K562 (cell line): ENCODE measurements at regions not wholly inside any gene's neighbourhood (a gene's known extent, or its start where the extent isn't known, plus 50 kb on each side); places are given as distances from the start of the nearest gene placed in this dataset.
A peak's percentile ranks its signal among the peaks of the same experiment; 100 is the strongest.

Source experiments
- ATAC-seq: fragments of 200-7000 bp; cut with Tn5 transposase; 3 replicates; pipeline ENCODE4 v1.9.1; 2020; ENCODE audit warnings: moderate library complexity
- BruUV-seq: library from RNA; stranded (reverse); fragments of 400-500 nt; replicated peaks from 2 replicates; lab custom pipeline; 2021; lab: Mats Ljungman, UMichigan
- CTCF ChIA-PET: fragments of 300-600 bp; formaldehyde crosslinking; extraction: SDS; loops from one replicate; lab custom pipeline; 2021; ENCODE audit warnings: low intra/inter-chr PET ratio; lab: Yijun Ruan, JAX
- POLR2A ChIA-PET: fragments of 300-600, 350-650 bp; sonication (Branson Sonifier 250); formaldehyde crosslinking; extraction: SDS; loops from one replicate; lab custom pipeline; 2021; ENCODE audit warnings: antibody characterized with exemption, inconsistent platforms; lab: Yijun Ruan, JAX
- DNase-seq, 4 experiments: peaks; one replicate each; pipeline versions ENCODE4 v3.0.0 to v3.0.0-alpha.2; 2011 to 2018; ENCODE audit warnings: low spot score in 3 of 4, mixed read lengths in 3 of 4; ENCODE audit errors: extremely low read depth in 1 of 4
- FAIRE-seq: peaks from 2 replicates; lab custom pipeline; 2011; peaks lifted over from hg19 to GRCh38; lab: Jason Lieb, UNC
- H2AFZ ChIP-seq: 2 replicates; pipeline ENCODE4 v1.6.0; 2011; ENCODE audit warnings: low read depth, low read length, control low read depth, inconsistent platforms
- H3K27ac ChIP-seq: fragments of 200-600 bp; 3 replicates; pipeline ENCODE4 v1.8.0; 2011; ENCODE audit warnings: low read depth, mild to moderate bottlenecking, control low read depth, inconsistent platforms, low read length, moderate library complexity, mixed read lengths; ENCODE audit errors: extremely low read depth
- H3K27me3 ChIP-seq, 2 experiments: fragments of 300-600 bp in 1 of 2; 2 replicates in 1 of 2; 3 replicates in 1 of 2; pipeline versions ENCODE4 v1.6.0 to v1.8.0; 2011; ENCODE audit warnings: inconsistent platforms in 2 of 2, low read length in 2 of 2, mild to moderate bottlenecking in 1 of 2, mixed read lengths in 1 of 2, moderate library complexity in 1 of 2; ENCODE audit not compliant: control insufficient read depth in 2 of 2, insufficient read depth in 2 of 2
- H3K36me3 ChIP-seq: fragments of 300-600 bp; 3 replicates; pipeline ENCODE4 v1.8.0; 2011; ENCODE audit warnings: mild to moderate bottlenecking, low read length, inconsistent platforms; ENCODE audit not compliant: control insufficient read depth, insufficient read depth
- H3K4me1 ChIP-seq, 2 experiments: fragments of 200-600 bp in 1 of 2; replicated peaks in 1 of 2; 2 replicates in 1 of 2; 3 replicates in 1 of 2; pipeline versions ENCODE4 v1.5.1 to v1.8.0; 2011; ENCODE audit warnings: inconsistent platforms in 2 of 2, low read length in 2 of 2, mild to moderate bottlenecking in 1 of 2, mixed read lengths in 1 of 2, moderate library complexity in 1 of 2; ENCODE audit not compliant: control insufficient read depth in 2 of 2, insufficient read depth in 2 of 2
- H3K4me2 ChIP-seq: 2 replicates; pipeline ENCODE4 v1.6.1; 2011; ENCODE audit warnings: low read length, control low read depth, inconsistent platforms, mixed read lengths; ENCODE audit not compliant: insufficient read depth
- H3K4me3 ChIP-seq: fragments of 200-600 bp; sonication (generic), shearing (Covaris generic); 2 replicates; pipeline ENCODE4 v1.5.1; 2016; ENCODE audit warnings: control low read depth, inconsistent platforms
- H3K79me2 ChIP-seq: fragments of 200-600 bp; 3 replicates; pipeline ENCODE4 v1.8.0; 2011; ENCODE audit warnings: low read length, inconsistent platforms; ENCODE audit not compliant: control insufficient read depth, insufficient read depth
- H3K9ac ChIP-seq, 2 experiments: 2 replicates each; pipeline versions ENCODE4 v1.6.0 to v1.6.1; 2011; ENCODE audit warnings: low read depth in 2 of 2, low read length in 2 of 2, control low read depth in 1 of 2, inconsistent platforms in 1 of 2, mild to moderate bottlenecking in 1 of 2, mixed read lengths in 1 of 2; ENCODE audit not compliant: insufficient read depth in 1 of 2
- H3K9me1 ChIP-seq: one replicate; pipeline ENCODE4 v1.6.0; 2011; ENCODE audit warnings: inconsistent platforms, mild to moderate bottlenecking, low read length, moderate library complexity; ENCODE audit not compliant: control insufficient read depth, insufficient read depth
- H3K9me3 ChIP-seq: replicated peaks from 2 replicates; pipeline ENCODE4 v1.5.1; 2011; ENCODE audit warnings: low read depth, low read length, inconsistent platforms; ENCODE audit not compliant: control insufficient read depth, insufficient read depth
- H4K20me1 ChIP-seq: replicated peaks from 2 replicates; pipeline ENCODE4 v1.6.1; 2011; ENCODE audit warnings: low read length, inconsistent platforms, mixed read lengths; ENCODE audit not compliant: control insufficient read depth, insufficient read depth
- E2F3 ChIP-seq: fragments of 250-450 bp; sonication (Bioruptor Pico); IDR thresholded peaks from 2 replicates; pipeline ENCODE4 v1.4.0; 2020; ENCODE audit warnings: mild to moderate bottlenecking
- FOXJ3 ChIP-seq: sonication (generic); formaldehyde crosslinking; IDR thresholded peaks from 2 replicates; pipeline ENCODE4 v1.4.0; 2020; ENCODE audit warnings: mild to moderate bottlenecking, missing genetic modification reagents
- NR2F6 ChIP-seq: fragments of 450-650 bp; formaldehyde crosslinking; IDR thresholded peaks from 2 replicates; pipeline ENCODE4 v1.4.0; 2020; ENCODE audit warnings: mild to moderate bottlenecking
- SMC3 ChIP-seq: conservative IDR thresholded peaks from 2 replicates; pipeline ENCODE4 v1.6.1; 2011; ENCODE audit warnings: low read depth, low read length, improper control_type of control experiment; ENCODE audit not compliant: insufficient read depth
- SRSF1 ChIP-seq: fragments of 200-400 bp; formaldehyde crosslinking; IDR thresholded peaks from 2 replicates; pipeline ENCODE4 v1.6.1; 2017; ENCODE audit warnings: mild to moderate bottlenecking, low read depth, low read length, moderate library complexity
- SRSF9 ChIP-seq: fragments of 200-400 bp; formaldehyde crosslinking; IDR thresholded peaks from 2 replicates; pipeline ENCODE4 v1.6.1; 2017; ENCODE audit warnings: low read depth, low read length, borderline replicate concordance
- THRAP3 ChIP-seq: fragments of 450-650 bp; IDR thresholded peaks from 2 replicates; pipeline ENCODE4 v1.6.1; 2016; ENCODE audit warnings: mild to moderate bottlenecking, inconsistent platforms, borderline replicate concordance
- TRIM28 ChIP-seq: fragments of 450-650 bp; IDR thresholded peaks from 2 replicates; pipeline ENCODE4 v1.6.1; 2017
- YBX1 ChIP-seq: fragments of 450-650 bp; IDR thresholded peaks from 2 replicates; pipeline ENCODE4 v1.7.1; 2016; ENCODE audit warnings: mild to moderate bottlenecking
- WGBS: fragments of 100-300 bp; shearing (Covaris generic); methylation state at CpG from one replicate; pipeline ENCODE4 v1.1.6; 2016; ENCODE audit warnings: low coverage, mixed read lengths; ENCODE audit not compliant: insufficient coverage; ENCODE audit errors: missing lambda C conversion rate; 5-methylcytosine and 5-hydroxymethylcytosine counted together
- in situ Hi-C: fragments of 300-500 bp; cut with MboI; formaldehyde crosslinking; loops from 4 replicates; pipeline ENCODE4 v1.15.0; 2018; ENCODE audit warnings: inconsistent platforms, mixed read lengths
- intact Hi-C: fragments of 100-400 bp; cut with micrococcal nuclease; formaldehyde crosslinking; loops from 2 replicates; pipeline ENCODE4 v1.14.2; 2022
- TF ChIP-seq, protein P1 (sequence below): fragments of 450-650 bp; IDR thresholded peaks from 2 replicates; pipeline ENCODE4 v1.6.1; 2017; ENCODE audit warnings: antibody characterized with exemption, mild to moderate bottlenecking
- TF ChIP-seq, protein P2 (sequence below): IDR thresholded peaks from 3 replicates; pipeline ENCODE4 v1.6.1; 2011; ENCODE audit warnings: borderline replicate concordance, mild to moderate bottlenecking, moderate library complexity; ENCODE audit not compliant: insufficient read length; ENCODE audit errors: extremely low read depth
- TF ChIP-seq, protein P3 (sequence below): fragments of 250-450 bp; sonication (Bioruptor Pico); IDR thresholded peaks from 2 replicates; pipeline ENCODE4 v1.8.0; 2022; ENCODE audit warnings: inconsistent platforms, mild to moderate bottlenecking, moderate library complexity, borderline replicate concordance

GRCh38 chr7:101743241-101743994 is 74.0 kb upstream of the CUX1 start:
- no peaks in the 10 kb centered on the region for H3K9me1 ChIP-seq
- ChIA-PET CTCF (interaction anchor here (0.6 to 1.4 kb wide), 2 partner anchors 70 to 233 kb away, joined by 3 to 5 read pairs; no protein-coding TSS in a partner anchor), POLR2A (interaction anchor here (0.5 to 3.7 kb wide), 9 partner anchors 10 to 76 kb away, joined by 3 to 23 read pairs (median 3); no protein-coding TSS in a partner anchor)
- H3K27ac ChIP-seq: no peak overlapping the region
- in situ Hi-C loops: no loop called here
- H3K27me3 ChIP-seq: peaks cover 2 to 11% of the 10 kb centered on the region in 2 experiments; a peak in 2 of 5 replicates
- no peaks in the 10 kb centered on the region for H3K36me3 ChIP-seq
- H3K9me3 ChIP-seq: no peaks in the 10 kb centered on the region
- H3K79me2 ChIP-seq: no peaks in the 10 kb centered on the region
- peaks cover 7 to 51% of the 10 kb centered on the region in 2 experiments; a peak in 4 of 5 replicates for H3K4me1 ChIP-seq
- DNase-seq (peak; percentile 78 to 89 (median 84)), ATAC-seq (peak; percentile 85), FAIRE-seq (peak; percentile 59)
- under 1% methylated on average over 50 of the region's 60 CpGs for WGBS
- H3K9ac ChIP-seq: peak overlapping the region; percentile 34 to 88; a peak in 3 of 4 replicates
- no TSS peak for BruUV-seq
- H3K4me3 ChIP-seq: peak overlapping the region; percentile 57
- intact Hi-C loops: loop anchor here (5.0 kb wide), 1 partner anchor 74 kb away; the partner anchor contains the start of gene CUX1
- H2AFZ ChIP-seq: peak overlapping the region; percentile 77
- H4K20me1 ChIP-seq: 0 out of 2 replicates have a peak, but pooled peaks cover 3% of the 10 kb centered on the region
- H3K4me2 ChIP-seq: peak overlapping the region; percentile 84
- TF ChIP-seq SRSF1: no peak
- TF ChIP-seq, protein P1, sequence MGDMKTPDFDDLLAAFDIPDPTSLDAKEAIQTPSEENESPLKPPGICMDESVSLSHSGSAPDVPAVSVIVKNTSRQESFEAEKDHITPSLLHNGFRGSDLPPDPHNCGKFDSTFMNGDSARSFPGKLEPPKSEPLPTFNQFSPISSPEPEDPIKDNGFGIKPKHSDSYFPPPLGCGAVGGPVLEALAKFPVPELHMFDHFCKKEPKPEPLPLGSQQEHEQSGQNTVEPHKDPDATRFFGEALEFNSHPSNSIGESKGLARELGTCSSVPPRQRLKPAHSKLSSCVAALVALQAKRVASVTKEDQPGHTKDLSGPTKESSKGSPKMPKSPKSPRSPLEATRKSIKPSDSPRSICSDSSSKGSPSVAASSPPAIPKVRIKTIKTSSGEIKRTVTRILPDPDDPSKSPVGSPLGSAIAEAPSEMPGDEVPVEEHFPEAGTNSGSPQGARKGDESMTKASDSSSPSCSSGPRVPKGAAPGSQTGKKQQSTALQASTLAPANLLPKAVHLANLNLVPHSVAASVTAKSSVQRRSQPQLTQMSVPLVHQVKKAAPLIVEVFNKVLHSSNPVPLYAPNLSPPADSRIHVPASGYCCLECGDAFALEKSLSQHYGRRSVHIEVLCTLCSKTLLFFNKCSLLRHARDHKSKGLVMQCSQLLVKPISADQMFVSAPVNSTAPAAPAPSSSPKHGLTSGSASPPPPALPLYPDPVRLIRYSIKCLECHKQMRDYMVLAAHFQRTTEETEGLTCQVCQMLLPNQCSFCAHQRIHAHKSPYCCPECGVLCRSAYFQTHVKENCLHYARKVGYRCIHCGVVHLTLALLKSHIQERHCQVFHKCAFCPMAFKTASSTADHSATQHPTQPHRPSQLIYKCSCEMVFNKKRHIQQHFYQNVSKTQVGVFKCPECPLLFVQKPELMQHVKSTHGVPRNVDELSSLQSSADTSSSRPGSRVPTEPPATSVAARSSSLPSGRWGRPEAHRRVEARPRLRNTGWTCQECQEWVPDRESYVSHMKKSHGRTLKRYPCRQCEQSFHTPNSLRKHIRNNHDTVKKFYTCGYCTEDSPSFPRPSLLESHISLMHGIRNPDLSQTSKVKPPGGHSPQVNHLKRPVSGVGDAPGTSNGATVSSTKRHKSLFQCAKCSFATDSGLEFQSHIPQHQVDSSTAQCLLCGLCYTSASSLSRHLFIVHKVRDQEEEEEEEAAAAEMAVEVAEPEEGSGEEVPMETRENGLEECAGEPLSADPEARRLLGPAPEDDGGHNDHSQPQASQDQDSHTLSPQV: no peak
- TF ChIP-seq SRSF9: no peak
- no peak for TF ChIP-seq THRAP3
- TF ChIP-seq SMC3: 0 out of 2 replicates have a peak, but pooled peaks have one; percentile 16
- TF ChIP-seq, protein P2, sequence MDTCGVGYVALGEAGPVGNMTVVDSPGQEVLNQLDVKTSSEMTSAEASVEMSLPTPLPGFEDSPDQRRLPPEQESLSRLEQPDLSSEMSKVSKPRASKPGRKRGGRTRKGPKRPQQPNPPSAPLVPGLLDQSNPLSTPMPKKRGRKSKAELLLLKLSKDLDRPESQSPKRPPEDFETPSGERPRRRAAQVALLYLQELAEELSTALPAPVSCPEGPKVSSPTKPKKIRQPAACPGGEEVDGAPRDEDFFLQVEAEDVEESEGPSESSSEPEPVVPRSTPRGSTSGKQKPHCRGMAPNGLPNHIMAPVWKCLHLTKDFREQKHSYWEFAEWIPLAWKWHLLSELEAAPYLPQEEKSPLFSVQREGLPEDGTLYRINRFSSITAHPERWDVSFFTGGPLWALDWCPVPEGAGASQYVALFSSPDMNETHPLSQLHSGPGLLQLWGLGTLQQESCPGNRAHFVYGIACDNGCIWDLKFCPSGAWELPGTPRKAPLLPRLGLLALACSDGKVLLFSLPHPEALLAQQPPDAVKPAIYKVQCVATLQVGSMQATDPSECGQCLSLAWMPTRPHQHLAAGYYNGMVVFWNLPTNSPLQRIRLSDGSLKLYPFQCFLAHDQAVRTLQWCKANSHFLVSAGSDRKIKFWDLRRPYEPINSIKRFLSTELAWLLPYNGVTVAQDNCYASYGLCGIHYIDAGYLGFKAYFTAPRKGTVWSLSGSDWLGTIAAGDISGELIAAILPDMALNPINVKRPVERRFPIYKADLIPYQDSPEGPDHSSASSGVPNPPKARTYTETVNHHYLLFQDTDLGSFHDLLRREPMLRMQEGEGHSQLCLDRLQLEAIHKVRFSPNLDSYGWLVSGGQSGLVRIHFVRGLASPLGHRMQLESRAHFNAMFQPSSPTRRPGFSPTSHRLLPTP: no peak
- TF ChIP-seq FOXJ3: no peak
- no peak for TF ChIP-seq YBX1
- TF ChIP-seq, protein P3, sequence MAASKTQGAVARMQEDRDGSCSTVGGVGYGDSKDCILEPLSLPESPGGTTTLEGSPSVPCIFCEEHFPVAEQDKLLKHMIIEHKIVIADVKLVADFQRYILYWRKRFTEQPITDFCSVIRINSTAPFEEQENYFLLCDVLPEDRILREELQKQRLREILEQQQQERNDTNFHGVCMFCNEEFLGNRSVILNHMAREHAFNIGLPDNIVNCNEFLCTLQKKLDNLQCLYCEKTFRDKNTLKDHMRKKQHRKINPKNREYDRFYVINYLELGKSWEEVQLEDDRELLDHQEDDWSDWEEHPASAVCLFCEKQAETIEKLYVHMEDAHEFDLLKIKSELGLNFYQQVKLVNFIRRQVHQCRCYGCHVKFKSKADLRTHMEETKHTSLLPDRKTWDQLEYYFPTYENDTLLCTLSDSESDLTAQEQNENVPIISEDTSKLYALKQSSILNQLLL: no peak
- TF ChIP-seq TRIM28: 0 out of 2 replicates have a peak, but pooled peaks have one; percentile 29
- TF ChIP-seq NR2F6 (CRISPR knock-in tag): no peak
- TF ChIP-seq E2F3 (CRISPR knock-in tag): no peak
